ENCODE measurements at regions not wholly inside any gene's neighbourhood (a gene's known extent, or its start where the extent isn't known, plus 50 kb on each side); places are given as distances from the start of the nearest gene placed in this dataset.

- TF ChIP-seq YY1 (IDR thresholded peaks at IDR 0.05; ENCODE audit: insufficient read depth, insufficient read length) (no peak), ZNF274 (IDR thresholded peaks at IDR 0.05; ENCODE audit: low read depth, low read length) (no peak)
Observed at GRCh38 chr4:124389591-124389990, 322.9 kb downstream of the ANKRD50 start.

Data from NT2/D1 (cell line).